Epithelial cell of esophagus (primary cell): ENCODE measurements at regions not wholly inside any gene's neighbourhood (a gene's known extent, or its start where the extent isn't known, plus 50 kb on each side); places are given as distances from the start of the nearest gene placed in this dataset.

Source experiments
- DNase-seq: peaks from one replicate; pipeline ENCODE4 v3.0.0; 2010; ENCODE audit warnings: low read depth
- H3K4me3 ChIP-seq: 2 replicates; pipeline ENCODE4 v1.5.1; 2011; ENCODE audit warnings: mild to moderate bottlenecking, low read length, control low read depth
- TF ChIP-seq, protein P1 (sequence below): IDR thresholded peaks from 2 replicates; pipeline ENCODE4 v1.5.1; 2011; ENCODE audit warnings: low read depth, mild to moderate bottlenecking, low read length, control low read depth, inconsistent platforms; ENCODE audit not compliant: insufficient read depth; ENCODE audit errors: missing control alignments

DNA sequence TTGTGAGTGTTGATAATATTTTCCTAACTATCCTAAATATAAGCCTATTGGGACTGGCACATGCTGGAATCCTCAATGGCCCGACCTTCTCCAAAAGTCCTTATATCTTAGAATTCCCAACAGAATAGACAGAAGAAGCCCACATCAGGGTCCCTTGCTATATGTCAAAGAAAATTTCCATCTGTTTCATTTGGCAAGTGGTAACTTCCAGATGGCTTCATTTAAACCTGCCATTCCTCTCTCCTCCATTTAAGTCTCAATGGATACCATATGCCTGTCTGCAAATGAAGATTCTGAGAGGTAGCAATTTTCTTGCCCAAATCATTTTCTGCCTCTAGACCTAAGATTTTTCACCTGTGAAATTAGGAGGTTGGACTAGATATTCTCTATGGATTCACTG lies 73.1 kb upstream of the KCNA4 start:
- H3K4me3 ChIP-seq = no peak overlapping the region
- no peak for DNase-seq
- TF ChIP-seq, protein P1, sequence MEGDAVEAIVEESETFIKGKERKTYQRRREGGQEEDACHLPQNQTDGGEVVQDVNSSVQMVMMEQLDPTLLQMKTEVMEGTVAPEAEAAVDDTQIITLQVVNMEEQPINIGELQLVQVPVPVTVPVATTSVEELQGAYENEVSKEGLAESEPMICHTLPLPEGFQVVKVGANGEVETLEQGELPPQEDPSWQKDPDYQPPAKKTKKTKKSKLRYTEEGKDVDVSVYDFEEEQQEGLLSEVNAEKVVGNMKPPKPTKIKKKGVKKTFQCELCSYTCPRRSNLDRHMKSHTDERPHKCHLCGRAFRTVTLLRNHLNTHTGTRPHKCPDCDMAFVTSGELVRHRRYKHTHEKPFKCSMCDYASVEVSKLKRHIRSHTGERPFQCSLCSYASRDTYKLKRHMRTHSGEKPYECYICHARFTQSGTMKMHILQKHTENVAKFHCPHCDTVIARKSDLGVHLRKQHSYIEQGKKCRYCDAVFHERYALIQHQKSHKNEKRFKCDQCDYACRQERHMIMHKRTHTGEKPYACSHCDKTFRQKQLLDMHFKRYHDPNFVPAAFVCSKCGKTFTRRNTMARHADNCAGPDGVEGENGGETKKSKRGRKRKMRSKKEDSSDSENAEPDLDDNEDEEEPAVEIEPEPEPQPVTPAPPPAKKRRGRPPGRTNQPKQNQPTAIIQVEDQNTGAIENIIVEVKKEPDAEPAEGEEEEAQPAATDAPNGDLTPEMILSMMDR = no peak

DNA sequence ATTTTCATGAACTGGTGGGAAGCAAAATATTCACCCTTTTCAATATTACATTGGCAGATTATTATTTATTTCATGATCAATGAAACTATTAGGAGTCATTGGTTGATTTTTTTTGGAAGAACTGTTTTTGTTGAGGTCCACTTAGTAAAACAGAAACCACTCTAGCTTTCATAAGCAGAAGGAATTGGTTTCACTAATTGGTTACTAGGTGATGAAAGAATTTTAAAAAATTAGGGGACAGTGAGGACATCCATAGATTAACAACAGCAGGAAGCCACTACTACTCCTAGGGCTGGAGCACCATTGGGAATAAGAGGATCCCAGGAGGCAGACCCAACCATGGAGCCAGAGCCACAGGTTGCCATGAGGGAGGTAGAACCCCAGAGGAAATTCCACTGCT lies 74.4 kb upstream of the KCNA4 start:
- H3K4me3 ChIP-seq = no peak overlapping the region

DNA sequence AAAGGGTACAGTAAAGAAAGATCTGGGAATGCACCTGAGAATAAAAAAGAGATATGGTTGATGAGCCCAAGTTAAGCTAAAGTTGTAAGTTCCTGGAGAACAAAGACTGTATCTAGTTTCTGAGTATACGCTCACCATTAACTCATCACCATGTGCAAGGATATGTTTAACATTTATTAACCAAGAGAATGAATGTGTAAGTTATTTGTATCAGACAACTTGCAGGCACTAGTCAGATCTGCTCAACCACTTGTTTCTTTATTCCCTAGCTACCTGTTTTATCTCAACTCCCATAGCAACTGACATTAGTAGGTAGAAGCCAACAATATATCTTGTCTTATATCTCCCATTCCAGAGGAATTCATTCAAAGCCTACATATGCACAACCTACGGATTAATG lies 74.9 kb upstream of the KCNA4 start:
- TF ChIP-seq, protein P1 = no peak

More for the DNA sequence above, 74.4 kb upstream of the KCNA4 start:
- DNase-seq = no peak
- TF ChIP-seq, protein P1 = no peak

DNA sequence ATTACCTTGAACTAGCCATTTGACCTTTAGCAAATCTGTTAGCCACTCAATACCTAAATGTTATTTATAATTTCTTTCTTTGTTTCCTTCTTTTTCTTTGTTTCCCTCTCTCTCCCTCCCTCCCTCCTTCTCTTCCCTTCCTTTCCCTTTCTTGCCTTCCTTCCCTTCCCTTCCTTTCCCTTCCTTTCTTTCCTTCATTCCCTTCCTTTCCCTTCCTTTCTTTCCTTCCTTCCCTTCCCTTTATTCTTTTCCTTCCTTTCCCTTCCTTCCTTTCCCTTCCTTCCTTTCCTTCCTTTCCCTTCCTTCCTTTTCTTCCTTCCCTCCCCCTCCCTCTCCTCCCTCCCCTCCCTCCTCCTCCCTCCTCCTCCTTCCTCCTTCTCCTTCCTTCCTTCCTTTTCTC lies 75.7 kb upstream of the KCNA4 start:
- no peak for DNase-seq
- TF ChIP-seq, protein P1 = no peak
- no peak overlapping the region for H3K4me3 ChIP-seq

More for the DNA sequence above, 74.9 kb upstream of the KCNA4 start:
- H3K4me3 ChIP-seq = no peak overlapping the region
- DNase-seq = no peak

DNA sequence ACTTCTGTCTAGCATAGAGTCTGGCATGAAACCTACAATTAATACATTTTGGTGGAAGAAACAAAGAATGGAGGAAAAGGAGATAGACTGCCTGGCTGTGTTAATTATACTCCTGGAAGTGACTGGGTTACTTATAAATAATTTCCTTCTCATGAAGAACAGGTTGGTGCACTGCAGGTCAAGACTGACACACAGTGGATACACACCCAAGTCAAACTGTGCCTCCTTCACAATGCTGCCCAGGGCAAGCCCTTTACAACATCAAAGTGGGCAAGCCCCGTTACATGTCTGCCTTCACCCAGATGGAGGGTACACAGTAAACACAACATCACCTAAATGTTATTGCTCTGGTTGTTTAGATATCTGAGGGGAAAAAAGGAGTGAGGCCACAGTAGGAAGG lies 83.7 kb upstream of the KCNA4 start:
- peak; percentile 13 for DNase-seq
- no peak overlapping the region for H3K4me3 ChIP-seq

DNA sequence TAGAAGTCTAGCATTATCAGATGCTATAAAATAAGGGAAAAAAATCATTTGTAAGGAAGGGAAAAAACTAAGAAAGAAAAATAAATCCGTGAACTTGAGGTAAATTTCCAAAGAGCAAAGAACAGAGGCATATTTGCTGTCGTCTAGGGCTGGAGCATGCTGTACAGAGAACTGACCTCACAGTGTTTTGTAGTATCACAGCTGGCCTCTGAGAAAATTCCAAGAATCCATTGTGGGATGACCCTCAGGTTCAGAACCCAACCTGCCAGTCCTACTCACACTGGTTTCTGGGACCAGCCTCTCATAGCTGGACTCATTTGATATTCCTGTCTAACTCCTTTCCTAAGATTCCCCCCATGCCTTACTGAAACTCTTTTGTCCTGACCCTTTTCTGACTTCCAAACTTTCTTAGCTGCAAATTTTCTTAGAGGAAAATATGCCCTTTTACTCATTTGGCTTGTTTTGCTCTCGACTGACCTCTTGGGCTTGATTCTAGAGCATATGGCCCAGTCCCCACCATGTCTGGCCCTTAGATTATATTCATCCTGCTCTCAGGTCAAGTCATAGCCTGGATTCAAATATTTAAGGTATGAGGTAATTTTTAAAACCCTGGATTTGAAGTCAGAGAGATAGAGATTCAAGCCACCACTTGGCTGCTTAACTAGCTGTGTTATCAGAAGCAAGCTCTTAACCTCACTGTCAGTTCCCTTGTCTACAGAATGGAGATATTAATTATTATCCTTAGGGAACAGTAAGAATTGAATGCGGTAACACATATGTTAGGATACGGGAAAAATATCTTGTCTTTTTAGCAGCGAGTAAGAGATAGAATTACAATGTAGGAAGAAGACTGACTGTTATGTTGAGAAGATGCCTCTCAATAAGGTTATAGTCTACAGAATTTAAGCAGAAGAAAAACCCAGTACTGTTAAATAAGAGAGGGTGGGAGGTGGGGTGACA lies 89.7 kb upstream of the KCNA4 start:
- H3K4me3 ChIP-seq = no peak overlapping the region
- DNase-seq = no peak
- TF ChIP-seq, protein P1 = no peak

More for the DNA sequence above, 83.7 kb upstream of the KCNA4 start:
- TF ChIP-seq, protein P1 = no peak

DNA sequence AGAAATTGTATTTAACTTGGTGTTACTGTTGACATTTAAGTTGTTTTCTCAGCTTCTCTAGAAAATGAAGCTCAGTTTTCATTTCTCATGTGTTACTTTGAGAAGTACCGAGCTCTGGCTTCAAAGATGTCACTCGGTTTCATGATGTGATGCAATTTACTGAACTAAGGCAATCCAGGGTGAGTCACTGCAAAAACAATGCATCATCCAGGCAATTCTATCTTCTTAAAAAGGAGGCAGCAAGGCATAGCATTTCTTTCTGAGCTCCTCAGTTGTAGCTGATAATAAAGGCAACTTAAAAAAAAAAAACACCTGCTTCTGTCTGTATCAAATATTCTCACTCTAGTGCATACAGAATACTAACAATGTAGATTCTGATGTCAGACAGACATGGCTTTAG lies 91.1 kb upstream of the KCNA4 start:
- no peak overlapping the region for H3K4me3 ChIP-seq
- TF ChIP-seq, protein P1 = no peak
- DNase-seq = peak; percentile 85
